ENCODE measurements at regions not wholly inside any gene's neighbourhood (a gene's known extent, or its start where the extent isn't known, plus 50 kb on each side); places are given as distances from the start of the nearest gene placed in this dataset.
"Not testable (repeated sequence)": the region's sequence is repeated elsewhere in the genome, so short reads cannot be mapped to it uniquely, and the experiment has no call there.

DNA sequence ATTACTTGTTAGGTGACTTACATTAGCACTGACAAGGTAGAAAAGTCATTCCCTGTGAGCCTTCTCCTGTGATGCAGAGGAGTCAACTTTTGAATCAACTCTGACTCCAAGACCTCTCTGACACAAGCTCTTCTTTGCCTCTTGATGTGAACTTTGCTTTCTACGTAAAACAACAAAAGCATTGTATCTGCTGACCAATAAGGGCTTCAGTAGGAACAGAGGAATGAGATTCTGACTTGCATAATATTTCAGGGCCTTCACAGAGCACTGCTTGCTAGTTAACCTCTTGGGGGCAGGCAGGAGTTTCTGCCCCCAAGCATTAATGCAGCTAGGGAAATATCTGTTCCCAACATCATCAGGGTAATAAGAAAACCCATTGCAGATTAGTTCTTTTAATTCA lies 791.5 kb downstream of the BCL11A start:
- DNase-seq (no peak), ATAC-seq (ENCODE audit: low FRiP score) (no peak)
- Histone ChIP-seq H3K9me3 (ENCODE audit: control insufficient read depth, low read length) (no peaks in the 10 kb centered on the region), H3K36me3 (ENCODE audit: control insufficient read depth in 1 of 2, insufficient read depth in 2 of 2, low read length in 1 of 2) (no peaks in the 10 kb centered on the region), H3K27ac (ENCODE audit: low read depth in 1 of 2, low read length in 2 of 2) (no peak overlapping the region), H3K4me1 (ENCODE audit: control insufficient read depth in 1 of 2, insufficient read depth in 2 of 2, low read length in 2 of 2) (no peaks in the 10 kb centered on the region), H3K27me3 (ENCODE audit: control insufficient read depth in 1 of 2, insufficient read depth in 2 of 2, low read length in 1 of 2) (no peaks in the 10 kb centered on the region), H3K4me3 (ENCODE audit: low read length in 2 of 2) (no peak overlapping the region)
- intact Hi-C loops (cut with DNase I), result no loop called here
- 85 to 96% methylated on average over 1 of the region's 1 CpG for WGBS, 2 donors

DNA sequence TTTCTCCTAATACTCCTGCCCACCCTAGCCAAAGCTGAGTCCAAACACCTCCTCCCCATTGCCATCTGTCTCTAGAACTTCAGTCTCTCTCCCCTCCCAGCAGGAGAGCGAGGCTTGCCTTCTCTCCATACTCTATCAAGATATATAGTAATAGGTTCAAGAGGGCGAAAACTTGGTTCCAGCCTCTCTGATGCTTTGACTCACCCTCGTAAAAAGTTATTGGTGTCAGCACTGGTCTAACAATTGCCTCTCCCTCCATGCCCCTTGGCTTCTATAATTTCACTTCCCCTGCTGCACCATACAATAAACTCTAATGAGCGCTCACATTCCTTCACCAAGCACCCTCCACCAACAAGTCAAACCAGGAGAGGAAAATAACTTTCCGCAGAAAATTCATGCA lies 797.3 kb downstream of the BCL11A start:
- Histone ChIP-seq H3K4me1 (ENCODE audit: control insufficient read depth in 1 of 2, insufficient read depth in 2 of 2, low read length in 2 of 2) (no peaks in the 10 kb centered on the region), H3K36me3 (ENCODE audit: control insufficient read depth in 1 of 2, insufficient read depth in 2 of 2, low read length in 1 of 2) (no peaks in the 10 kb centered on the region), H3K27ac (ENCODE audit: low read depth in 1 of 2, low read length in 2 of 2) (no peak overlapping the region), H3K9me3 (ENCODE audit: control insufficient read depth, low read length) (no peaks in the 10 kb centered on the region), H3K27me3 (ENCODE audit: control insufficient read depth in 1 of 2, insufficient read depth in 2 of 2, low read length in 1 of 2) (no peaks in the 10 kb centered on the region), H3K4me3 (ENCODE audit: low read length in 2 of 2) (no peak overlapping the region)
- DNase-seq (no peak), ATAC-seq (ENCODE audit: low FRiP score) (no peak)
- intact Hi-C loops (cut with DNase I), result no loop called here
- WGBS, 2 donors, result 91 to 92% methylated on average over 5 of the region's 5 CpGs

DNA sequence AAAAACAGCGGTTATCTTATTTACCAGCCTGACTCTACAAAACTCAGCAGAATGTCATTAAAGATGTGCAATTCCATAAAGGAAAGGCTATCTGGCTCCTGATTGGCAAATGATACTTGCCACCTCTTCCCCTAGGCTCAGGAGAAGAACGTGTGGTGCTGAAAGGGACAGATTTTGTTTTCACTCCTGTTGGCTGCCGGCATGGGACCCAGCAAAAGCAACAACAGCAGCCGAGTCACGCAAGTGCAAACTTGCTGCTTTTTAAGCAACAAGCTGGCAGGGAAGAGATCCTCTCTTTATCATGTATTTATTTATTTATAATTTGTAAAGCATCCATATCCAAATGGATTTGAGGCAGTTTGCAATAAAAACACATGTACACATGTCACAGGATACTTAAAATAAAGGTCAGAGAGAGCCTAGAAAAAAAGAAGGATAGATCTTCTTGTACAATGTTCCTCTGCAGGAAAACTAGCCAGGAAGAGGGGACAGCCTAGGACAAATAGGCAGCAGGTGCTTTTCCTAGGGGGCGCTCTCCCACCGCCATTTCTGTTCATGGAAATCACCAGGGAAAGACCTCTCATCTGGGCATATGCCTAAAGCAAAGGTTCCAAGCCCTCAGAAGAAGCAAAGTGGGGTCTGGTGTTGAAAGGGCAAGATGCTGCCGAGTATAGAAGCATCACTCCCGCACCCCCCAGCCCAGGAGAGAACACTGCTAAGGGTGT lies 799.3 kb downstream of the BCL11A start:
- H3K36me3 ChIP-seq (ENCODE audit: control insufficient read depth in 1 of 2, insufficient read depth in 2 of 2, low read length in 1 of 2), result no peaks in the 10 kb centered on the region
- no peaks in the 10 kb centered on the region for H3K9me3 ChIP-seq (ENCODE audit: control insufficient read depth, low read length)
- no peak overlapping the region for H3K4me3 ChIP-seq (ENCODE audit: low read length in 2 of 2)
- H3K4me1 ChIP-seq (ENCODE audit: control insufficient read depth in 1 of 2, insufficient read depth in 2 of 2, low read length in 2 of 2), result no peaks in the 10 kb centered on the region
- intact Hi-C loops (cut with DNase I), result no loop called here
- H3K27ac ChIP-seq (ENCODE audit: low read depth in 1 of 2, low read length in 2 of 2), result no peak overlapping the region
- DNase-seq, result no peak
- ATAC-seq (ENCODE audit: low FRiP score), result no peak
- 50 to 55% methylated on average over 9 of the region's 9 CpGs for WGBS, 2 donors
- no peaks in the 10 kb centered on the region for H3K27me3 ChIP-seq (ENCODE audit: control insufficient read depth in 1 of 2, insufficient read depth in 2 of 2, low read length in 1 of 2)

DNA sequence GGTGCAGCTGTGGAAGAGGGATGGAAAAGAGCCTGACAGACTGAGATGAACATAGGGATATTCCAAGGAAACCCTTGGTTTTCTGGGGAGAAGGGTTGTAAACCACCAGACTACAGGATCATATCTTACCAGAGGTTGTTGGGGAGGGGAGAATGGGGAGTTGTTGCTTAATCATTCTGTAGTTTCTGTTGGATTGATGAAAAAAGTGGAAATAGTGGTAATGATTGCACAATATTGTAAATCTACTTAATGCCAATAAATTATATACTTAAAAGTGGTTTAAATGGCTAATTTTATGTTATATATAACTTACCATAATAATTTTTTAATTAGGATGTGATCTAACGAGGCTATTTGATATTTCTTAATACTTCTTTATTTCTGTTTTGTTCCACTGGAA lies 800.9 kb downstream of the BCL11A start:
- H3K27ac ChIP-seq (ENCODE audit: low read depth in 1 of 2, low read length in 2 of 2), result no peak overlapping the region
- intact Hi-C loops (cut with DNase I), result no loop called here
- no peaks in the 10 kb centered on the region for H3K4me1 ChIP-seq (ENCODE audit: control insufficient read depth in 1 of 2, insufficient read depth in 2 of 2, low read length in 2 of 2)
- ATAC-seq (ENCODE audit: low FRiP score), result no peak
- no peak for DNase-seq
- H3K36me3 ChIP-seq (ENCODE audit: control insufficient read depth in 1 of 2, insufficient read depth in 2 of 2, low read length in 1 of 2), result no peaks in the 10 kb centered on the region
- no peaks in the 10 kb centered on the region for H3K9me3 ChIP-seq (ENCODE audit: control insufficient read depth, low read length)
- H3K27me3 ChIP-seq (ENCODE audit: control insufficient read depth in 1 of 2, insufficient read depth in 2 of 2, low read length in 1 of 2), result no peaks in the 10 kb centered on the region
- 71 to 80% methylated on average over 1 of the region's 1 CpG for WGBS, 2 donors
- no peak overlapping the region for H3K4me3 ChIP-seq (ENCODE audit: low read length in 2 of 2)

DNA sequence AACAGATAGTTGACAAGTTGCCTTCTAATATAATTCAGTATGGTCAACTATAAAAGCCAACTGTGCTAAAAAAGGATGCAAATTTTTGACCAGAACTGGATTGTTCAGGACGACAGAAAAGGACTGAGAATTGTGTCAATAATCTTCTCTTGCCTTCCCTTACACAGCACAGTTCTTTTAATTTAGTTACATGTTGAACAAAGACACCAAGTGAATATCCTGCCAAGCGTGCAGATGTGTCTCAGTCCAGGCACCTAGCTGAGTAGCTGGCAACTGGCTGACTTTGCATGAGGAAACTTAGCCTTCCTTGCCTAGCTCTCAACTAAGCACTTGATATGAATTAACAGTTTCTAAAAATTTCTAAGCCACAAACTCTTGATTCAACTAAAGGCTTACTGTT lies 801.4 kb downstream of the BCL11A start:
- H3K4me3 ChIP-seq (ENCODE audit: low read length in 2 of 2), result no peak overlapping the region
- WGBS, 2 donors, result 70 to 82% methylated on average over 2 of the region's 2 CpGs

DNA sequence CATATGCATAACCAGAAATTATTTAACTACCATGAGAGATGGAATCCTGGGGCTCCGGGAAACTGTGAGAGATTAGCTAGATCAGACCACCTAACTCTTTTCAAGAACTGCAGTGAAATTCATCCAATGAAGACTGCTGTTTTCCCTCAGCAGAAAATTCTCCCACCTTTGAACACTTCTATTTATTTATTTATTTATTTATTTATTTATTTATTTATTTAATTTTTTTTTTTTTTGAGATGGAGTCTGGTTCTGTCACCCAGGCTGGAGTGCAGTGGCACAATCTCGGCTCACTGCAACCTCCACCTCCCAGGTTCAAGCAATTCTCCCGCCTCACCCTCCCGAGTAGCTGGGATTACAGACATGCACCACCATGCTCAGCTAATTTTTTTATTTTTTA lies 802.2 kb downstream of the BCL11A start:
- intact Hi-C loops (cut with DNase I); ATAC-seq (ENCODE audit: low FRiP score): not testable (repeated sequence)

More for the DNA sequence above, 801.4 kb downstream of the BCL11A start:
- no peaks in the 10 kb centered on the region for H3K27me3 ChIP-seq (ENCODE audit: control insufficient read depth in 1 of 2, insufficient read depth in 2 of 2, low read length in 1 of 2)
- no peaks in the 10 kb centered on the region for H3K36me3 ChIP-seq (ENCODE audit: control insufficient read depth in 1 of 2, insufficient read depth in 2 of 2, low read length in 1 of 2)
- intact Hi-C loops (cut with DNase I), result no loop called here
- ATAC-seq (ENCODE audit: low FRiP score) (no peak), DNase-seq (no peak)
- H3K27ac ChIP-seq (ENCODE audit: low read depth in 1 of 2, low read length in 2 of 2), result no peak overlapping the region
- no peaks in the 10 kb centered on the region for H3K9me3 ChIP-seq (ENCODE audit: control insufficient read depth, low read length)
- H3K4me1 ChIP-seq (ENCODE audit: control insufficient read depth in 1 of 2, insufficient read depth in 2 of 2, low read length in 2 of 2), result no peaks in the 10 kb centered on the region

DNA sequence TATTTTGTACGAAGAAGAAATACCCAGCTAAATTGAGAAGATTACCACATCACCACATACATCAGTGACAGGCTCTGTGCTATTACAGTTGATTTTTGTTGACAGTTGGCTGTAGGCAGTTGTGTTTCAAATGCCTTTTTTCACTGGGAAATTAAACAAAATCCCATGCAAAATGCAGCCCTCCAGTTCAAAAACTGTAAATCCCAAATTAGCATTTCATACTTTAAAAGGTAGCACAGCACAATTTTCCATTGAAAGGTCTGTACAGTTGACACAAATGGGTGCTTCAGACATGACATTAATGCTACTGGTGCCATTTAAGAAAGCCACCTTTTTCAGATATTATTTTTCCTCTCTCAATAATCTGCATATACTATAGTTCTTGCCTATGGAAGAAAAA lies 807.2 kb downstream of the BCL11A start:
- DNase-seq (no peak), ATAC-seq (ENCODE audit: low FRiP score) (no peak)
- Histone ChIP-seq H3K36me3 (ENCODE audit: control insufficient read depth in 1 of 2, insufficient read depth in 2 of 2, low read length in 1 of 2) (no peaks in the 10 kb centered on the region), H3K4me1 (ENCODE audit: control insufficient read depth in 1 of 2, insufficient read depth in 2 of 2, low read length in 2 of 2) (no peaks in the 10 kb centered on the region), H3K9me3 (ENCODE audit: control insufficient read depth, low read length) (no peaks in the 10 kb centered on the region), H3K4me3 (ENCODE audit: low read length in 2 of 2) (no peak overlapping the region), H3K27me3 (ENCODE audit: control insufficient read depth in 1 of 2, insufficient read depth in 2 of 2, low read length in 1 of 2) (no peaks in the 10 kb centered on the region), H3K27ac (ENCODE audit: low read depth in 1 of 2, low read length in 2 of 2) (no peak overlapping the region)
- 72% methylated on average over 1 of the region's 1 CpG for WGBS, 2 donors
- intact Hi-C loops (cut with DNase I), result no loop called here

More for the DNA sequence above, 802.2 kb downstream of the BCL11A start:
- not testable (repeated sequence) for H3K27me3 ChIP-seq (ENCODE audit: control insufficient read depth in 1 of 2, insufficient read depth in 2 of 2, low read length in 1 of 2); H3K4me1 ChIP-seq (ENCODE audit: control insufficient read depth in 1 of 2, insufficient read depth in 2 of 2, low read length in 2 of 2); H3K27ac ChIP-seq (ENCODE audit: low read depth in 1 of 2, low read length in 2 of 2); H3K9me3 ChIP-seq (ENCODE audit: control insufficient read depth, low read length); H3K36me3 ChIP-seq (ENCODE audit: control insufficient read depth in 1 of 2, insufficient read depth in 2 of 2, low read length in 1 of 2); DNase-seq; H3K4me3 ChIP-seq (ENCODE audit: low read length in 2 of 2)
- WGBS, 2 donors, result 92 to 97% methylated on average over 4 of the region's 4 CpGs

DNA sequence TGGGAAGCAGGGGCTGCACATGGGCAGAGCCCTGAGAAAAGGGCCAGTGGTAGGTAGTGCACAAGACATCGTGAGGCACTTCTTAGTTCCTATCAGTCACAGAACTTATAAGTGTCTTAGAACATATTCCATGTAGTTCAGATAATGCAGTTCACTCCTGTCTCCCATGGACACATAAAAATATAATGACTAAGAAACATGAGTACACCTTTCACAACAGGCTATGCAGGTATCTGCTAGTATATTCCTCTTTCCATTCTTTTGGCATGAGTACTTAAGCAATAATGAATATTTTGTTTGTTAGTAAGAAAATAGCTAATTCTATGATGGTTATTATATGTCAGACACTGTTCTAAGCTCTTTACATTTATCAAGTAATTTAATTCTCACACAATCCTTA lies 808.4 kb downstream of the BCL11A start:
- Histone ChIP-seq H3K9me3 (ENCODE audit: control insufficient read depth, low read length) (no peaks in the 10 kb centered on the region), H3K36me3 (ENCODE audit: control insufficient read depth in 1 of 2, insufficient read depth in 2 of 2, low read length in 1 of 2) (no peaks in the 10 kb centered on the region), H3K27me3 (ENCODE audit: control insufficient read depth in 1 of 2, insufficient read depth in 2 of 2, low read length in 1 of 2) (no peaks in the 10 kb centered on the region), H3K4me3 (ENCODE audit: low read length in 2 of 2) (no peak overlapping the region), H3K27ac (ENCODE audit: low read depth in 1 of 2, low read length in 2 of 2) (no peak overlapping the region), H3K4me1 (ENCODE audit: control insufficient read depth in 1 of 2, insufficient read depth in 2 of 2, low read length in 2 of 2) (no peaks in the 10 kb centered on the region)
- 94 to 97% methylated on average over 1 of the region's 1 CpG for WGBS, 2 donors
- no peak for DNase-seq
- intact Hi-C loops (cut with DNase I), result no loop called here
- no peak for ATAC-seq (ENCODE audit: low FRiP score)

DNA sequence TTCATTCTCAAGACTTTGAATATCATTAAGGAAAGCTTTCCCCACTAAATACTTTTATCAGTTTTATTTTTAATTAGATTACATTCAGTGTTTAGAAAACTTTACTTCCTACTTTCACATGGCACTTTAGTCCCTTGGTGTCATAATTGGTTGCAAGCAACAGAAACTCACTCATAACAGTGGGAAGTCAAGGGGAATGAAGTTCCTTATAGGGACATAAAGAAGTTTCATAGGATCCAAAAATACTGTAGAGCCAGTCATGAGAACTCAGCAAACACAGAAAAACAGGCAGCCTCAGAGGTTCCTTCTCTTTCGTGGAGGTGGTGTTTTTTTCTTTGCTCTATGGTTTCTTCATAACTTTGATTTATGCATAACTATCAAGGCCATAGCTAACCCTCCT lies 809.0 kb downstream of the BCL11A start:
- Histone ChIP-seq H3K4me1 (ENCODE audit: control insufficient read depth in 1 of 2, insufficient read depth in 2 of 2, low read length in 2 of 2) (no peaks in the 10 kb centered on the region), H3K36me3 (ENCODE audit: control insufficient read depth in 1 of 2, insufficient read depth in 2 of 2, low read length in 1 of 2) (no peaks in the 10 kb centered on the region), H3K27me3 (ENCODE audit: control insufficient read depth in 1 of 2, insufficient read depth in 2 of 2, low read length in 1 of 2) (no peaks in the 10 kb centered on the region), H3K4me3 (ENCODE audit: low read length in 2 of 2) (no peak overlapping the region), H3K9me3 (ENCODE audit: control insufficient read depth, low read length) (no peaks in the 10 kb centered on the region), H3K27ac (ENCODE audit: low read depth in 1 of 2, low read length in 2 of 2) (no peak overlapping the region)
- ATAC-seq (ENCODE audit: low FRiP score) (no peak), DNase-seq (no peak)
- 45 to 54% methylated on average over 1 of the region's 1 CpG for WGBS, 2 donors
- intact Hi-C loops (cut with DNase I), result no loop called here
